ENCODE measurements at regions not wholly inside any gene's neighbourhood (a gene's known extent, or its start where the extent isn't known, plus 50 kb on each side); places are given as distances from the start of the nearest gene placed in this dataset.
"Not testable (repeated sequence)": the region's sequence is repeated elsewhere in the genome, so short reads cannot be mapped to it uniquely, and the experiment has no call there.

GRCh38 chr2:91839904-91840868 lies 3031.0 kb upstream of the TEKT4 start:
- DNase-seq: no peak

DNA sequence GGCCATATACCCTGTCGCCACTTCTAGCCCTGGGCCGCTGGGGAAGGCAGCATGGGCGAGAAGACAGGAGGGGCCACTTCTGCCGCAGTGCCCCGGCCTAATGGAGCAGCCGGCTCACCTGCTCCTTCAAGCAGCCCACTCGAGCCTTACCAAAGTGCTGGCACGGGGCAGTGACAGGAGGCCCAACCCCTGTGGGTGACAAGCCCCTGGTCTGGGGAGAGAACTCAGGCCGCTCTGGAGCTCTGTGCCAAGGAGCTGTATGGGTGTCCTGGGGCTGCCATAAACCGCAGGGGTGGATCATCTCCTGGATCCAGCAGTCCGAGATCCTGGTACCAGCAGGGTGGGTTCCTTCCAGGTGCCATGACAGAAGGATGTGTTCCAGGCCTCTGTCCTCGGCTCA lies 3029.0 kb upstream of the TEKT4 start:
- DNase-seq: not testable (repeated sequence)

DNA sequence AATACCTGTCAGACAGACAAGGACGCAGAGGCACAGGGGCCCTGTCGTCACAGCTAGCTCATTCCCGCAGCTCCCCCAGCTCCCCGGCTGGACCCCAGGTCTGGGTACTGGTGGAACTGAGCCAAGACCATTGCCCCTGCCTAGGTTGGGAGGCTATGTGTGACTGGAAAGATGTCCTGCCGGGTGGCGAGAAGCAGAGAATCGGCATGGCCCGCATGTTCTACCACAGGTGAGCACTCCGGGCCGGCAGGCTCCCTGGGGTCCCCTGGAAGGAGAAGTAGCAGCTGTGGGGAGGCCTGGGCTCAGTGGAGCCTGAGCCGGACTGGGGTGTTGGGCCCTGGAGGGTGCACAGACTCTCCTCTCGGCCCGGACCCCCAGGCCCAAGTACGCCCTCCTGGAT lies 3028.3 kb upstream of the TEKT4 start:
- DNase-seq: not testable (repeated sequence)

GRCh38 chr2:91843723-91844450 lies 3027.3 kb upstream of the TEKT4 start:
- not testable (repeated sequence) for DNase-seq

- not testable (repeated sequence) for DNase-seq
Measured at GRCh38 chr2:91844451-91844825, 3026.8 kb upstream of the TEKT4 start.

- not testable (repeated sequence) for DNase-seq
Measured at GRCh38 chr2:91846388-91846787, 3024.8 kb upstream of the TEKT4 start.

GRCh38 chr2:91851689-91852420 lies 3019.4 kb upstream of the TEKT4 start:
- not testable (repeated sequence) for DNase-seq

GRCh38 chr2:91856971-91857370 lies 3014.3 kb upstream of the TEKT4 start:
- not testable (repeated sequence) for DNase-seq

- DNase-seq: not testable (repeated sequence)
Measured at GRCh38 chr2:91857711-91858110, 3013.5 kb upstream of the TEKT4 start.

DNA sequence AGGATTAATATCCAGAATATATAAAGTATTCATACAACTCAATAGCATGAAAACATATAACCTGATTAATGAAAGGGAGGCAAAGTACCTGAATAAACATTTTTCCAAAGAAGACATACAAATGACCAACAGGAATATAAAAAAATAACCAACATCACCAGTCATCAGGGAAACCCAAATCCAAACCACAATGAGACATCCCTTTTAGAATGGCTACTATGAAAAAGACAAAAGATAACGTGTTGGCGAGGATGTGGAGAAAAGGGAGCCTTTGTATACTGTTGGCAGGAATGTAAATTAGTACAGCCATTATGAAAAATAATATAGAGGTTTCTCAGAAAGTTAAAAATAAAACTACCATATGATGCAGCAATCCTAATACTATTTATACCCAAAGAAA lies 2999.5 kb upstream of the TEKT4 start:
- DNase-seq: not testable (repeated sequence)

DNA sequence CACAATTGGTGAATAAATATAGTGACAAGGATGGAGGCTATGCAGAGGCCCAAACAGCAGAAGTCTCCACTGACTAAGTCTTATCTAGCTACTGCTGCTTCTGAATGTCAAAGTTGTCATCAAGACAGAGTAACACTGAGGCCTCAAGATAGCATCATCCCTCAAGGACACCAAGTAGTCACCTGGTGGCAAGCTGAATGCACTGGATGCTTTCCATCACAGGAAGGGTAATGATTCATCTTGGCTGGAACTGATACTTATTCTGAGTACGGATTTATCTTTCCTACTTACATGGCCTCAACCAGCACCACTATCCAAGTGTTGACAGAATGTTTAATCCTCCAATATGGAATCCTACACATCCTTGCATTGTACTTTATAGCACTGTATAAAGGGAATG lies 2997.8 kb upstream of the TEKT4 start:
- not testable (repeated sequence) for DNase-seq

- DNase-seq: not testable (repeated sequence)
Measured at GRCh38 chr2:91877658-91878210, 2993.5 kb upstream of the TEKT4 start.

DNA sequence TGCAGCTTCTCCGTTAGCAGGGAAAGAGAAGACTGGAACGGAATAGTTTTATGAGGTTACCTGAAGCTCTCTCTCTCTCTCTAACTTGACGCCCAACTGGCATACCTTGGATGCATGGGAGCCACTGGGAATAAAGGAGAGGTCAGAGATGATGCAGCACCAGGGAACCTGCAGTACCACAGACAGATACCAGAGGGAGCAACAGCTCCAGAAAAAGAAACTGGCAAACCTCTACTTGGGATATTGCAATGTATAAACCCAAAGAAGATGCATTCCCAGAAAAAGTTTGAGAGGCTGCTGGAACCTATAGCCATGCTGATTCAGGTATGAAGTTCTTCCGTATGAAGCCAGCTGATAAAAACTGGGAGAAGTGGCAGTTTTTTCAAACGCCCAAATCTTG lies 2976.1 kb upstream of the TEKT4 start:
- DNase-seq: not testable (repeated sequence)

- not testable (repeated sequence) for DNase-seq
Measured at GRCh38 chr2:91917602-91918001, 2953.6 kb upstream of the TEKT4 start.
